ENCODE measurements at regions not wholly inside any gene's neighbourhood (a gene's known extent, or its start where the extent isn't known, plus 50 kb on each side); places are given as distances from the start of the nearest gene placed in this dataset.
"Not testable (repeated sequence)": the region's sequence is repeated elsewhere in the genome, so short reads cannot be mapped to it uniquely, and the experiment has no call there.

DNA sequence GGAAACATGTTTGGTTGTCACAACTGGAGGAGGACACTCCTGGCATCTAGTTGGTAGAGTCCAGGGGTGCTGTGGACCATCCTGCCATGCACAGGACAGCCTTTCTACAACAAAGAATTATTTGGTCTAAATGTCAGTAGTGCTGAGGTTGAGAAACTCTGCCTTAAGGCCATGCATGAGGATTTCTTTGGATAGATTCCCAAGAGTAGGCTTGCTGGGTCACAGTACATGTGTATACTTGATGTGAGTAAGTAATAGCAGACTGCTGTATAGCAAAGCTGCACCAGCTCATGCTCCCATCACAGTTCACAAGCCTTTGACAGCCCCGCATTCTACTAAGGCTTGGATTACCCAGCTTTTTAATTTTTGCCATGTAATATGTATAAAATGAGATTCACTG lies 151.3 kb downstream of the MFSD1 start:
- Histone ChIP-seq H3K4me3 (ENCODE audit: low read depth, low read length) (no peak overlapping the region), H3K36me3 (ENCODE audit: control insufficient read depth, insufficient read depth, low read length) (no peaks in the 10 kb centered on the region), H3K27me3 (ENCODE audit: control insufficient read depth, insufficient read depth, low read length) (no peaks in the 10 kb centered on the region)
- FAIRE-seq: no peak
- peak; percentile 21 for DNase-seq (ENCODE audit: low read depth)
- TF ChIP-seq, protein P1, sequence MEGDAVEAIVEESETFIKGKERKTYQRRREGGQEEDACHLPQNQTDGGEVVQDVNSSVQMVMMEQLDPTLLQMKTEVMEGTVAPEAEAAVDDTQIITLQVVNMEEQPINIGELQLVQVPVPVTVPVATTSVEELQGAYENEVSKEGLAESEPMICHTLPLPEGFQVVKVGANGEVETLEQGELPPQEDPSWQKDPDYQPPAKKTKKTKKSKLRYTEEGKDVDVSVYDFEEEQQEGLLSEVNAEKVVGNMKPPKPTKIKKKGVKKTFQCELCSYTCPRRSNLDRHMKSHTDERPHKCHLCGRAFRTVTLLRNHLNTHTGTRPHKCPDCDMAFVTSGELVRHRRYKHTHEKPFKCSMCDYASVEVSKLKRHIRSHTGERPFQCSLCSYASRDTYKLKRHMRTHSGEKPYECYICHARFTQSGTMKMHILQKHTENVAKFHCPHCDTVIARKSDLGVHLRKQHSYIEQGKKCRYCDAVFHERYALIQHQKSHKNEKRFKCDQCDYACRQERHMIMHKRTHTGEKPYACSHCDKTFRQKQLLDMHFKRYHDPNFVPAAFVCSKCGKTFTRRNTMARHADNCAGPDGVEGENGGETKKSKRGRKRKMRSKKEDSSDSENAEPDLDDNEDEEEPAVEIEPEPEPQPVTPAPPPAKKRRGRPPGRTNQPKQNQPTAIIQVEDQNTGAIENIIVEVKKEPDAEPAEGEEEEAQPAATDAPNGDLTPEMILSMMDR (IDR thresholded peaks at IDR 0.05; ENCODE audit: insufficient read depth, low read length, severe bottlenecking): no peak

DNA sequence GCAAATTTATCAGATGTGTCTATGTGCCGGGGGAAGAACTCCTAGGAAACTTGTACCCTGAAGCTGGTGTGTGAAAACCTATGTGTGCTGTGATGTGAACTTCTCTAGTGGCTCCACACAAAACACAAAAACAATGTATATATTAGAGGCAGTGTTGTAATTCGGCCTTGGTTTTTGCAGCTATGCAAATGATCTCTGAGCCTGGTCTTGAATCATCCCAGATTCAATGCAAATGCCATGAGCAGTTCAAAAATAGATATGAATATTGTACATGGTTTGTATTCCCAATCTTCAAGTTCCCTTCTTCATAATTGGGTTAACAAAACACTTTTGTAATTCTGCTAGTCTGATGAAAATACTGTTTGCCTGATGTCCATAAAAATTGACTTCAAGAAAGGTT lies 152.6 kb downstream of the MFSD1 start:
- no peak for FAIRE-seq
- TF ChIP-seq, protein P1 (IDR thresholded peaks at IDR 0.05; ENCODE audit: insufficient read depth, low read length, severe bottlenecking): no peak
- no peak for DNase-seq (ENCODE audit: low read depth)
- H3K4me3 ChIP-seq (ENCODE audit: low read depth, low read length): no peak overlapping the region
- no peaks in the 10 kb centered on the region for H3K27me3 ChIP-seq (ENCODE audit: control insufficient read depth, insufficient read depth, low read length)
- no peaks in the 10 kb centered on the region for H3K36me3 ChIP-seq (ENCODE audit: control insufficient read depth, insufficient read depth, low read length)

DNA sequence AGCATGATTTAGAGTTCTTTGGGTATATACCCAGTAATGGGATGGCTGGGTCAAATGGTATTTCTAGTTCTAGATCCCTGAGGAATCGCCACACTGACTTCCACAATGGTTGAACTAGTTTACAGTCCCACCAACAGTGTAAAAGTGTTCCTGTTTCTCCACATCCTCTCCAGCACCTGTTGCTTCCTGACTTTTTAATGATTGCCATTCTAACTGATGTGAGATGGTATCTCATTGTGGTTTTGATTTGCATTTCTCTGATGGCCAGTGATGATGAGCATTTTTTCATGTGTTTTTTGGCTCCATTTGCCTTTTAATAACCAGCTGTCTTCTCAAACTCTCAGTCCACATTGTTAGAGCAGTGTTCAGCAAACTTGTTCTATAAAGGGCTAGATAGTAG lies 155.9 kb downstream of the MFSD1 start:
- not testable (repeated sequence) for H3K4me3 ChIP-seq (ENCODE audit: low read depth, low read length); H3K27me3 ChIP-seq (ENCODE audit: control insufficient read depth, insufficient read depth, low read length); DNase-seq (ENCODE audit: low read depth); H3K36me3 ChIP-seq (ENCODE audit: control insufficient read depth, insufficient read depth, low read length); FAIRE-seq

DNA sequence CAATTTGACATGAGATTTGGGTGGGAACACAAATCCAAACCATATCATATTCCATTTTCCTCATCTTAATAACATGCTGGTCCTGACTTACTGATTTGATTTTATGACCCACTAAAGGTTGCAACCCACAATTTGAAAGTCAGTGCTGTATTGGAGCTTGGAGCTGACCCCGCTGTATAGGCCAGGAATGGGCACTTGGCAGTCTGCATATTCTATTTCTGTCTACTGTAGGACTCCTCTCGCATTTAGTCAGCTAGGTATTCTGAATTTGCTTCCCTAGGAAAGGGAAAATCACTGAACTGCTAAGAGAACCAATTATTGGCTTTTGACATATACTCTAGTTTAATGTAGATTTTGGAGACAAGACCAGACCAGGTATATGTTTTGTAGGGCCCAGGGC lies 157.0 kb downstream of the MFSD1 start:
- TF ChIP-seq, protein P1 (IDR thresholded peaks at IDR 0.05; ENCODE audit: insufficient read depth, low read length, severe bottlenecking): no peak
- Histone ChIP-seq H3K4me3 (ENCODE audit: low read depth, low read length) (no peak overlapping the region), H3K27me3 (ENCODE audit: control insufficient read depth, insufficient read depth, low read length) (no peaks in the 10 kb centered on the region), H3K36me3 (ENCODE audit: control insufficient read depth, insufficient read depth, low read length) (no peaks in the 10 kb centered on the region)
- FAIRE-seq (no peak), DNase-seq (ENCODE audit: low read depth) (no peak)

DNA sequence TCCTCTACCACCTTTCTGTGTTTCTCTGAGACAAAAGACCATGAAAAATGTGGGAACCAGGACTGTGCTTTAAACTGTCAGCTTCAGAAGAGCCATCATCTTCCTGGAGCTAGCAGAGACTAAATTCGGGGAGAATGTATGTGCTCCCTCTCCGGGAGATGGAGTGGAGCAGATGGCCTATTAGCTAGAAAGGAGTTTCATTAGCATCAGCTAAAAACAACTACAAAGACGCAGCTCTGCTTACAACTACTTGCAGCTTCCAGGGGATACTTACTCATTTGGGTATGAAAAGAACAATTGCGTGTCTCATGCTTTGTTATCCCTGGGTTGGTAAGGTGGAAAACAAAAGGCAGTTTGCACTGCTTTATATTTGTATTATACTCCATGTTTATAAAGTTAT lies 159.6 kb downstream of the MFSD1 start:
- Histone ChIP-seq H3K4me3 (ENCODE audit: low read depth, low read length) (no peak overlapping the region), H3K27me3 (ENCODE audit: control insufficient read depth, insufficient read depth, low read length) (no peaks in the 10 kb centered on the region), H3K36me3 (ENCODE audit: control insufficient read depth, insufficient read depth, low read length) (no peaks in the 10 kb centered on the region)
- no peak for FAIRE-seq
- no peak for DNase-seq (ENCODE audit: low read depth)
- TF ChIP-seq, protein P1 (IDR thresholded peaks at IDR 0.05; ENCODE audit: insufficient read depth, low read length, severe bottlenecking): no peak

DNA sequence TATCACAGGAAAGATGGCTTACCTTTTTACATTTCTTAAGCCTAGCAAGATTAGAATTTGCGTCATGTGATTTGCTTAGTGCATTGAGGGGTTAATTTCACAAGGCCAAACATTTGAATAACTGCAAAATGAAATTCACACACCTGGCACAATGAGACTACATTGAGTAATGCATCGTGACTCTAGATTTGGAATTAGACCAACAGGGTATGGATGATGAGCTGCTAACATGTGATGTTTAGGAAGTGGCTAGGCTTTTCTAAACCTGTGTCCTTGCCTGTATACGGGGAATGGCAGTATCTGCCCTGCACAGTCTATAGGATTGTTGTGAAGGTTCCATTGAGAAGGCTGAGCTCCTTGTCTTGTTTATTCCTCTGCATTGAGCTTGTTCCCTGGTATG lies 160.1 kb downstream of the MFSD1 start:
- Histone ChIP-seq H3K4me3 (ENCODE audit: low read depth, low read length) (no peak overlapping the region), H3K36me3 (ENCODE audit: control insufficient read depth, insufficient read depth, low read length) (no peaks in the 10 kb centered on the region), H3K27me3 (ENCODE audit: control insufficient read depth, insufficient read depth, low read length) (no peaks in the 10 kb centered on the region)
- DNase-seq (ENCODE audit: low read depth) (peak; percentile 4), FAIRE-seq (no peak)
- TF ChIP-seq, protein P1 (IDR thresholded peaks at IDR 0.05; ENCODE audit: insufficient read depth, low read length, severe bottlenecking): no peak

All from bronchial epithelial cell (primary cell).